Vagina (tissue), 2 donors: ENCODE measurements at regions not wholly inside any gene's neighbourhood (a gene's known extent, or its start where the extent isn't known, plus 50 kb on each side); places are given as distances from the start of the nearest gene placed in this dataset.

Experiments
- DNase-seq, 2 donors: peaks; one replicate each; pipeline ENCODE4 v3.0.0-alpha.2; 2017; ENCODE audit errors: extremely low spot score in 2 of 2
- H3K27ac ChIP-seq: fragments of 200-600 bp; sonication (generic); one replicate; pipeline ENCODE4 v1.5.1; 2019
- H3K27me3 ChIP-seq: fragments of 200-600 bp; sonication (generic); one replicate; pipeline ENCODE4 v1.5.1; 2019
- H3K36me3 ChIP-seq, 2 donors: fragments of 200-600 bp; sonication (generic); one replicate each; pipeline ENCODE4 v1.5.1; 2017 to 2019
- H3K4me1 ChIP-seq: fragments of 200-600 bp; sonication (generic); one replicate; pipeline ENCODE4 v1.5.1; 2019
- H3K4me3 ChIP-seq, 2 donors: fragments of 200-600 bp; sonication (generic); 1 replicate in 1 of 2; 2 replicates in 1 of 2; pipeline ENCODE4 v1.5.1; 2016 to 2019
- H3K9me3 ChIP-seq: fragments of 200-600 bp; sonication (generic); one replicate; pipeline ENCODE4 v1.5.1; 2019
- POLR2A ChIP-seq, 2 donors: fragments of 450-650 bp; IDR thresholded peaks; one replicate each; pipeline ENCODE4 v1.6.1; 2017; ENCODE audit warnings: antibody characterized with exemption in 2 of 2, mild to moderate bottlenecking in 2 of 2, moderate library complexity in 2 of 2
- POLR2AphosphoS5 ChIP-seq, 2 donors: sonication (generic); formaldehyde crosslinking; IDR thresholded peaks; one replicate each; pipeline ENCODE4 v1.9.0; 2017; ENCODE audit warnings: antibody characterized with exemption in 2 of 2, mild to moderate bottlenecking in 2 of 2, low read depth in 1 of 2; ENCODE audit not compliant: insufficient read depth in 1 of 2
- intact Hi-C: fragments of 100-400 bp; cut with DNase I; formaldehyde crosslinking; loops from one replicate; pipeline ENCODE4 v1.15.1; 2023
- TF ChIP-seq, protein P1 (sequence below), 3 experiments: fragments of 450-650 bp in 2 of 3; fragments of 200-600 bp in 1 of 3; sonication (generic) in 1 of 3; IDR thresholded peaks; one replicate each; pipeline ENCODE4 v1.5.1; 2017 to 2019; ENCODE audit warnings: antibody characterized with exemption in 3 of 3, mild to moderate bottlenecking in 2 of 3, moderate library complexity in 2 of 3

DNA sequence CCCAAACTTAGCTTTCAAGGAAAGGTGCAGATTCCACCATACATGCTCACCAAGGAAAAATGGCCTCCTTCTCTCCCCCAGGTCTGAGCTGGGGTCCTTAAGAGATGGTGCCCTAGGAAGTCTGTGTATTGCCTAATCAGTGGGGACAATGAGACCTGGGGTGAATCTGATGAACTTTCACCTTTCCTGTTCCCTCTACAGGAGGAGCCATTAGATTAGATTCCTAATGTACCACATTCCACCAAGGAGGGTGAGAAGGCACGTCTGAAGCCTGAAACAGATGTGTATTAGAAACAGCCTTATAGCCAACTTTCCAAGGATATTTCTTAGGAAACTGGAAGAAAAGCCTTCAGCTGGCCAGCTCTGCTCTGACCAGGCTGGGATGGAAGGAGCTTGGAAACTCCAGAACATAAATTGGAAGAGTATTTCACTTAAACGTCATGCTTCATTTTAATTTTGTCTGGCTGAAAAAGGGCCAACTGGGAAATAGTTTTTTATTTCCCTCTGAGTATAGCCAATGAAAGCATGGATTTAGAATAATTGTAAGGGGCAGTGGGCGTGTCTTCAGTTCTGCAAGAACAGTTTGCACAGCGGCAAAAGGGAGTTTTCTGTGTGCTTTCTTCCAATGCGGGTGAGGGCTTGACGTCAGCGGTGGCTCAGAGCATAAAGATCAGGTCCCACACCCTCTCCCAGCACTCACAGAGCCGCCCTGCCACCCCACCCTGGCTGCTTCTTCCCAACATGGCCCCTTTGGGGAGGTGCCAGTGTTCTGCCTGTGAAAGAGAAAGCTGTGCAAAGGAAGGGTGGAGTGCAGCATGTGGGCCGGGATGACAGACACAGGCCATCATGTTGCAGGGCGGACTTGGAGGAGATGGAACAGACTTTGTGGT is 210.9 kb downstream of the ESM1 start:
- intact Hi-C loops, result no loop called here
- no peak for DNase-seq

DNA sequence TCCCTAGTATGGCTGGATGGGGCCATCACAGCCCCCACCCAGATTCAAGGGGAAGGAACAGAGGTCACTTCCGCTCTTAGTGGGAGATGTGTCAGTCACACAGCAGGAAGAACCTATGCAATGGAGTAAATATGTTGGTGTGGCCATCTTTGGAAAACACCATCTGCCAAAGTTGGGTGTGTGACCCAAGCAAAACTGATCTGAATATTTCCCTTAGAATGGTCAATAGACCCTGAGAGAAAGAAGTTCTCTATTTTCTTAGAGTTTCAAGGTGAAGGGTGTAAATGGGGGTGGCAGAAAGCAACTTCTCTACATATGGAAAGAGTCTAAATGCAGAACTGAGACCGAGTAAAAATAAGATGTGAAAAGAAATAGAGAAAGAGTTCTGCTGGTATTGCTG is 212.7 kb downstream of the ESM1 start:
- TF ChIP-seq POLR2A (IDR thresholded peaks at IDR 0.05) (no peak), POLR2AphosphoS5 (IDR thresholded peaks at IDR 0.05; ENCODE audit: insufficient read depth in 1 of 2, low read depth in 1 of 2) (no peak)
- TF ChIP-seq, protein P1, sequence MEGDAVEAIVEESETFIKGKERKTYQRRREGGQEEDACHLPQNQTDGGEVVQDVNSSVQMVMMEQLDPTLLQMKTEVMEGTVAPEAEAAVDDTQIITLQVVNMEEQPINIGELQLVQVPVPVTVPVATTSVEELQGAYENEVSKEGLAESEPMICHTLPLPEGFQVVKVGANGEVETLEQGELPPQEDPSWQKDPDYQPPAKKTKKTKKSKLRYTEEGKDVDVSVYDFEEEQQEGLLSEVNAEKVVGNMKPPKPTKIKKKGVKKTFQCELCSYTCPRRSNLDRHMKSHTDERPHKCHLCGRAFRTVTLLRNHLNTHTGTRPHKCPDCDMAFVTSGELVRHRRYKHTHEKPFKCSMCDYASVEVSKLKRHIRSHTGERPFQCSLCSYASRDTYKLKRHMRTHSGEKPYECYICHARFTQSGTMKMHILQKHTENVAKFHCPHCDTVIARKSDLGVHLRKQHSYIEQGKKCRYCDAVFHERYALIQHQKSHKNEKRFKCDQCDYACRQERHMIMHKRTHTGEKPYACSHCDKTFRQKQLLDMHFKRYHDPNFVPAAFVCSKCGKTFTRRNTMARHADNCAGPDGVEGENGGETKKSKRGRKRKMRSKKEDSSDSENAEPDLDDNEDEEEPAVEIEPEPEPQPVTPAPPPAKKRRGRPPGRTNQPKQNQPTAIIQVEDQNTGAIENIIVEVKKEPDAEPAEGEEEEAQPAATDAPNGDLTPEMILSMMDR (IDR thresholded peaks at IDR 0.05), result no peak
- H3K36me3 ChIP-seq, result no peaks in the 10 kb centered on the region

More for the DNA sequence above, 210.9 kb downstream of the ESM1 start:
- peak; percentile 19 to 42 for TF ChIP-seq POLR2AphosphoS5 (IDR thresholded peaks at IDR 0.05; ENCODE audit: insufficient read depth in 1 of 2, low read depth in 1 of 2)
- TF ChIP-seq, protein P1 (IDR thresholded peaks at IDR 0.05), result no peak
- no peak for TF ChIP-seq POLR2A (IDR thresholded peaks at IDR 0.05)
- no peaks in the 10 kb centered on the region for H3K36me3 ChIP-seq
- no peak overlapping the region for H3K27ac ChIP-seq
- no peaks in the 10 kb centered on the region for H3K27me3 ChIP-seq
- H3K4me1 ChIP-seq, result peaks cover 4% of the 10 kb centered on the region
- H3K4me3 ChIP-seq, result no peak overlapping the region
- no peaks in the 10 kb centered on the region for H3K9me3 ChIP-seq

DNA sequence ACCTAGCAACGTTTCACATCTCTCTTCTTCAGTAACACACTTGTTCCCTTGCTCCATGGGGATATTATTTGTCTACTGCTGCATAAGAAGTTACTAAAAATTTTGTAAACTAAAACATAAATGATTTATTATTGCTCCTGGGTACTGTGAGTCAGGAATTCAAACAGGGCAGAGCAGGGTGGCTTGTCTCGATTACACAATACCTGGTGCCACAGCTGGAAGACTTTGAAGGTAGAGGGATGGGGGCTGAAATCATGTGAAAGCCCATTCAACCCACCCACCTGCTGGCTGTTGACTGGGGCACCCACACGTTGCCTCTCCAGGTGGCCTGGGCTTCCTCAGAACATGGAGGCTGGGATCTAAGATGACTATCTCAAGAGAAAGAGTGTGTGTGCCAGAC is 213.2 kb downstream of the ESM1 start:
- no peak overlapping the region for H3K27ac ChIP-seq
- H3K4me3 ChIP-seq, result no peak overlapping the region
- H3K4me1 ChIP-seq, result peaks cover 4% of the 10 kb centered on the region
- TF ChIP-seq, protein P1 (IDR thresholded peaks at IDR 0.05), result no peak
- TF ChIP-seq POLR2A (IDR thresholded peaks at IDR 0.05) (no peak), POLR2AphosphoS5 (IDR thresholded peaks at IDR 0.05; ENCODE audit: insufficient read depth in 1 of 2, low read depth in 1 of 2) (no peak)
- no peaks in the 10 kb centered on the region for H3K27me3 ChIP-seq
- H3K36me3 ChIP-seq, result no peaks in the 10 kb centered on the region
- no peaks in the 10 kb centered on the region for H3K9me3 ChIP-seq
- intact Hi-C loops, result no loop called here
- DNase-seq, result no peak

More for the DNA sequence above, 212.7 kb downstream of the ESM1 start:
- H3K4me1 ChIP-seq, result peaks cover 4% of the 10 kb centered on the region
- no peaks in the 10 kb centered on the region for H3K9me3 ChIP-seq
- no peaks in the 10 kb centered on the region for H3K27me3 ChIP-seq
- DNase-seq, result no peak
- H3K4me3 ChIP-seq, result no peak overlapping the region
- H3K27ac ChIP-seq, result no peak overlapping the region
- intact Hi-C loops, result no loop called here

DNA sequence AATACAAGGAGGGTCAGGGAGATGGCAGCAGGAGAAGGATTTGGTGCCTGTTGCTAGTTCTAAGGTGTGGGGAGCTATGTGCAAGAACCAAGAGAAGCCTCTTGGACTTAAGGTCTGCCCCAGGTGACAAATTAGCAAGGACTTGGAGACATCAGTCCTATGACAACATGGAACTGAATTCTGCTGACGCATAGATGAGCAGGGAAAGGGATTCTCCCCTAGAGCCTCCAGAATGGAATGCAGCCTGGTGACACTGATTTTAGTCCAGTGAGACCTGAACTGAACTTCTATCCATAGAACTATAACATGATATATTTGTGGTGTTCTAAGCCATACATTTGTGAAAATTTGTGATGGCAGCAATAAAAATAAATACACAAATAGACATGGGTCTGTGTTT is 215.6 kb downstream of the ESM1 start:
- TF ChIP-seq POLR2A (IDR thresholded peaks at IDR 0.05) (no peak), POLR2AphosphoS5 (IDR thresholded peaks at IDR 0.05; ENCODE audit: insufficient read depth in 1 of 2, low read depth in 1 of 2) (no peak)
- TF ChIP-seq, protein P1 (IDR thresholded peaks at IDR 0.05), result no peak
- Histone ChIP-seq H3K4me1 (no peaks in the 10 kb centered on the region), H3K36me3 (no peaks in the 10 kb centered on the region), H3K4me3 (no peak overlapping the region), H3K27me3 (no peaks in the 10 kb centered on the region), H3K9me3 (no peaks in the 10 kb centered on the region), H3K27ac (no peak overlapping the region)
- intact Hi-C loops, result no loop called here
- no peak for DNase-seq

DNA sequence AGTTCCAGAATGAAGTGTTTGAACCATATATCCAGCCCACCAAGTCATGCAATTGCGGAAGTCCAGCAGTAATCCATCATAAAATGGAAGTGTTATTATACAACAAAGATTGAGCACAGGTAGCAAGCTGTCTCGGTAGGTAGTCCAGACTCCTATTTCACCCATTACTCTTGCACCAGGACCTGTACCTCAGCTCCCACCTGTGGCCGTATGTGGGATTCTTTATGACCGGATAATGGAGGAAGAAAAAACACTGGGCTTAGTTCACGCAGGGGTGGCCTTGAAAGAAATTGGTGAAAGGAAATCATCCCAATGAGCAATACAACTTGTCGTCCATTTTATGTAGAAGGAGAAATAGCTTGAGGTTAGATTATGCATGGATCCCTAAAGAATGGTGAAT is 216.3 kb downstream of the ESM1 start:
- Histone ChIP-seq H3K4me3 (no peak overlapping the region), H3K27ac (no peak overlapping the region), H3K36me3 (no peaks in the 10 kb centered on the region), H3K27me3 (no peaks in the 10 kb centered on the region), H3K4me1 (no peaks in the 10 kb centered on the region), H3K9me3 (no peaks in the 10 kb centered on the region)
- no peak for DNase-seq
- intact Hi-C loops, result no loop called here
- TF ChIP-seq POLR2A (IDR thresholded peaks at IDR 0.05) (no peak), POLR2AphosphoS5 (IDR thresholded peaks at IDR 0.05; ENCODE audit: insufficient read depth in 1 of 2, low read depth in 1 of 2) (no peak)
- TF ChIP-seq, protein P1 (IDR thresholded peaks at IDR 0.05), result no peak
